H9 (cell line): ENCODE measurements at regions not wholly inside any gene's neighbourhood (a gene's known extent, or its start where the extent isn't known, plus 50 kb on each side); places are given as distances from the start of the nearest gene placed in this dataset.

Experiments
- DNase-seq: peaks from one replicate; pipeline ENCODE4 v3.0.0-alpha.2; 2017
- H2AFZ ChIP-seq: one replicate; pipeline ENCODE4 v1.6.1; 2013; ENCODE audit warnings: mild to moderate bottlenecking, low read length, control low read depth, moderate library complexity
- H2AK5ac ChIP-seq: 2 replicates; pipeline ENCODE4 v1.6.1; 2013; ENCODE audit warnings: low read length, control low read depth, mixed read lengths; ENCODE audit not compliant: insufficient read length
- H2BK120ac ChIP-seq: one replicate; pipeline ENCODE4 v1.6.1; 2013; ENCODE audit warnings: low read depth, mild to moderate bottlenecking, low read length, control low read depth, inconsistent platforms; ENCODE audit not compliant: poor library complexity, severe bottlenecking
- H2BK12ac ChIP-seq: 2 replicates; pipeline ENCODE4 v1.6.1; 2013; ENCODE audit warnings: low read length, control low read depth, mixed read lengths, low read depth; ENCODE audit not compliant: insufficient read length
- H2BK15ac ChIP-seq: 2 replicates; pipeline ENCODE4 v1.6.1; 2013; ENCODE audit warnings: low read depth, low read length, control low read depth
- H2BK20ac ChIP-seq: one replicate; pipeline ENCODE4 v1.6.1; 2013; ENCODE audit warnings: low read depth, mild to moderate bottlenecking, low read length, control low read depth, inconsistent platforms; ENCODE audit not compliant: poor library complexity, severe bottlenecking
- H2BK5ac ChIP-seq: 2 replicates; pipeline ENCODE4 v1.6.1; 2013; ENCODE audit warnings: low read length, control low read depth, mixed read lengths; ENCODE audit not compliant: insufficient read length
- H3K14ac ChIP-seq: 2 replicates; pipeline ENCODE4 v1.6.1; 2013; ENCODE audit warnings: low read length, control low read depth; ENCODE audit not compliant: insufficient read depth
- H3K18ac ChIP-seq: 2 replicates; pipeline ENCODE4 v1.6.1; 2013; ENCODE audit warnings: low read depth, mild to moderate bottlenecking, mixed read lengths, low read length, control low read depth; ENCODE audit not compliant: insufficient read length
- H3K23ac ChIP-seq: 2 replicates; pipeline ENCODE4 v1.6.1; 2013; ENCODE audit warnings: low read length, control low read depth, mixed read lengths, low read depth; ENCODE audit not compliant: insufficient read length
- H3K23me2 ChIP-seq: 2 replicates; pipeline ENCODE4 v1.6.1; 2013; ENCODE audit warnings: low read depth, mild to moderate bottlenecking, mixed read lengths, low read length, control low read depth; ENCODE audit not compliant: insufficient read length, poor library complexity, severe bottlenecking
- H3K27ac ChIP-seq: 2 replicates; pipeline ENCODE4 v1.5.1; 2013; ENCODE audit warnings: low read length, control low read depth, mixed read lengths, low read depth; ENCODE audit not compliant: insufficient read length
- H3K27me3 ChIP-seq: 2 replicates; pipeline ENCODE4 v1.6.1; 2013; ENCODE audit warnings: low read length, control low read depth, inconsistent platforms; ENCODE audit not compliant: insufficient read depth
- H3K4ac ChIP-seq: 2 replicates; pipeline ENCODE4 v1.6.1; 2013; ENCODE audit warnings: low read depth, mild to moderate bottlenecking, control low read depth, inconsistent platforms, low read length, moderate library complexity
- H3K4me1 ChIP-seq: 2 replicates; pipeline ENCODE4 v1.6.1; 2013; ENCODE audit warnings: low read length, control low read depth, inconsistent platforms; ENCODE audit not compliant: insufficient read depth
- H3K4me2 ChIP-seq: 2 replicates; pipeline ENCODE4 v1.6.1; 2013; ENCODE audit warnings: low read length, control low read depth, mixed read lengths; ENCODE audit not compliant: insufficient read length, insufficient read depth
- H3K56ac ChIP-seq: 2 replicates; pipeline ENCODE4 v1.6.1; 2013; ENCODE audit warnings: low read depth, mild to moderate bottlenecking, mixed read lengths, low read length, control low read depth; ENCODE audit not compliant: insufficient read length
- H3K79me1 ChIP-seq: 2 replicates; pipeline ENCODE4 v1.6.1; 2013; ENCODE audit warnings: low read depth, mild to moderate bottlenecking, moderate library complexity, low read length, control low read depth, inconsistent platforms; ENCODE audit not compliant: insufficient read depth, poor library complexity, severe bottlenecking
- H3K79me2 ChIP-seq: 2 replicates; pipeline ENCODE4 v1.6.1; 2013; ENCODE audit warnings: low read length, control low read depth, inconsistent platforms; ENCODE audit not compliant: insufficient read depth
- H3K9ac ChIP-seq: 2 replicates; pipeline ENCODE4 v1.6.1; 2013; ENCODE audit warnings: low read length, control low read depth, mixed read lengths; ENCODE audit not compliant: insufficient read length; ENCODE audit errors: extremely low read depth
- H3K9me3 ChIP-seq: one replicate; pipeline ENCODE4 v1.6.1; 2013; ENCODE audit warnings: low read depth, low read length, inconsistent platforms; ENCODE audit not compliant: control insufficient read depth
- H3T11ph ChIP-seq: one replicate; pipeline ENCODE4 v1.6.1; 2013; ENCODE audit warnings: mild to moderate bottlenecking, low read length, control low read depth, inconsistent platforms
- H4K20me1 ChIP-seq: one replicate; pipeline ENCODE4 v1.6.1; 2013; ENCODE audit not compliant: control insufficient read depth, insufficient read length, insufficient read depth
- H4K5ac ChIP-seq: 2 replicates; pipeline ENCODE4 v1.6.1; 2013; ENCODE audit warnings: low read depth, mild to moderate bottlenecking, mixed read lengths, low read length, control low read depth; ENCODE audit not compliant: insufficient read length
- H4K8ac ChIP-seq: replicated peaks from 2 replicates; pipeline ENCODE4 v1.6.1; 2013; ENCODE audit warnings: low read length, control low read depth, mixed read lengths, low read depth; ENCODE audit not compliant: insufficient read length
- H4K91ac ChIP-seq: 2 replicates; pipeline ENCODE4 v1.6.1; 2013; ENCODE audit warnings: low read depth, mild to moderate bottlenecking, moderate library complexity, mixed read lengths, low read length, control low read depth; ENCODE audit not compliant: insufficient read length
- H3K27ac Mint-ChIP-seq, 3 experiments: 2 replicates in 2 of 3; 3 replicates in 1 of 3; pipeline ENCODE4 v1.8.0; 2020 to 2021; ENCODE audit warnings: mixed read lengths in 3 of 3, mild to moderate bottlenecking in 1 of 3, moderate library complexity in 1 of 3
- H3K27me3 Mint-ChIP-seq: 2 replicates; pipeline ENCODE4 v1.8.0; 2021; ENCODE audit warnings: low read depth, mild to moderate bottlenecking, moderate library complexity, mixed read lengths
- H3K36me3 Mint-ChIP-seq, 3 experiments: 2 replicates in 2 of 3; 3 replicates in 1 of 3; pipeline ENCODE4 v1.8.0; 2020 to 2021; ENCODE audit warnings: low read depth in 3 of 3, mixed read lengths in 3 of 3; ENCODE audit not compliant: insufficient read depth in 1 of 3
- H3K4me1 Mint-ChIP-seq, 2 experiments: 2 replicates each; pipeline ENCODE4 v1.8.0; 2020; ENCODE audit warnings: mixed read lengths in 2 of 2
- H3K4me3 Mint-ChIP-seq, 2 experiments: 2 replicates in 1 of 2; 3 replicates in 1 of 2; pipeline ENCODE4 v1.8.0; 2020 to 2021; ENCODE audit warnings: mild to moderate bottlenecking in 2 of 2, mixed read lengths in 2 of 2, moderate library complexity in 1 of 2
- H3K9me3 Mint-ChIP-seq, 2 experiments: 2 replicates in 1 of 2; 3 replicates in 1 of 2; pipeline ENCODE4 v1.8.0; 2020; ENCODE audit warnings: mild to moderate bottlenecking in 2 of 2, mixed read lengths in 2 of 2, moderate library complexity in 1 of 2
- WGBS: extraction: QIAGEN DNeasy Blood & Tissue Kit; methylation state at CpG from one replicate; pipeline ENCODE4 v1.1.7; 2013; ENCODE audit warnings: missing lambda C conversion rate, low lambda C conversion rate, mixed read lengths; ENCODE audit not compliant: insufficient read length; ENCODE audit errors: extremely low coverage; 5-methylcytosine and 5-hydroxymethylcytosine counted together
- TF ChIP-seq, protein P1 (sequence below): fragments of 200-600 bp; sonication (generic); conservative IDR thresholded peaks from 3 replicates; pipeline ENCODE4 v1.8.0; 2021; ENCODE audit warnings: antibody characterized with exemption, mild to moderate bottlenecking

- Histone ChIP-seq H2AFZ (no peak overlapping the region), H2AK5ac (no peak overlapping the region), H4K91ac (no peak overlapping the region), H2BK20ac (no peak overlapping the region), H3K27ac (no peak overlapping the region), H3K56ac (no peak overlapping the region), H3K9me3 (peaks cover 89% of the 10 kb centered on the region), H2BK12ac (no peak overlapping the region), H3K14ac (no peak overlapping the region), H3T11ph (no peak overlapping the region), H3K9ac (no peak overlapping the region), H3K79me1 (no peaks in the 10 kb centered on the region), H3K18ac (no peak overlapping the region), H2BK15ac (no peak overlapping the region), H4K8ac (no peak overlapping the region), H3K4me2 (no peak overlapping the region), H2BK120ac (no peak overlapping the region), H4K5ac (no peak overlapping the region), H3K27me3 (no peaks in the 10 kb centered on the region), H2BK5ac (no peak overlapping the region), H3K23me2 (no peaks in the 10 kb centered on the region), H3K23ac (no peak overlapping the region), H3K4me1 (no peaks in the 10 kb centered on the region), H3K4ac (no peak overlapping the region), H3K79me2 (no peaks in the 10 kb centered on the region), H4K20me1 (no peaks in the 10 kb centered on the region)
- H3K4me3 Mint-ChIP-seq: no peak overlapping the region
- TF ChIP-seq, protein P1, sequence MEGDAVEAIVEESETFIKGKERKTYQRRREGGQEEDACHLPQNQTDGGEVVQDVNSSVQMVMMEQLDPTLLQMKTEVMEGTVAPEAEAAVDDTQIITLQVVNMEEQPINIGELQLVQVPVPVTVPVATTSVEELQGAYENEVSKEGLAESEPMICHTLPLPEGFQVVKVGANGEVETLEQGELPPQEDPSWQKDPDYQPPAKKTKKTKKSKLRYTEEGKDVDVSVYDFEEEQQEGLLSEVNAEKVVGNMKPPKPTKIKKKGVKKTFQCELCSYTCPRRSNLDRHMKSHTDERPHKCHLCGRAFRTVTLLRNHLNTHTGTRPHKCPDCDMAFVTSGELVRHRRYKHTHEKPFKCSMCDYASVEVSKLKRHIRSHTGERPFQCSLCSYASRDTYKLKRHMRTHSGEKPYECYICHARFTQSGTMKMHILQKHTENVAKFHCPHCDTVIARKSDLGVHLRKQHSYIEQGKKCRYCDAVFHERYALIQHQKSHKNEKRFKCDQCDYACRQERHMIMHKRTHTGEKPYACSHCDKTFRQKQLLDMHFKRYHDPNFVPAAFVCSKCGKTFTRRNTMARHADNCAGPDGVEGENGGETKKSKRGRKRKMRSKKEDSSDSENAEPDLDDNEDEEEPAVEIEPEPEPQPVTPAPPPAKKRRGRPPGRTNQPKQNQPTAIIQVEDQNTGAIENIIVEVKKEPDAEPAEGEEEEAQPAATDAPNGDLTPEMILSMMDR: no peak
- H3K9me3 Mint-ChIP-seq: peaks cover 92 to 95% of the 10 kb centered on the region in 2 experiments
- DNase-seq: no peak
- WGBS: no CpG with 5 or more reads among the region's 5 CpGs
- H3K4me1 Mint-ChIP-seq: no peaks in the 10 kb centered on the region
- H3K36me3 Mint-ChIP-seq: peaks cover 13 to 27% (median 15%) of the 10 kb centered on the region in 3 experiments; a peak in 6 of 7 replicates
- H3K27me3 Mint-ChIP-seq: no peaks in the 10 kb centered on the region; the same call in 1 of the 2 replicates
- no peak overlapping the region for H3K27ac Mint-ChIP-seq
Observed at GRCh38 chr7:57399972-57400371, 50.0 kb upstream of the ZNF716 start.
